ENCODE measurements at regions not wholly inside any gene's neighbourhood (a gene's known extent, or its start where the extent isn't known, plus 50 kb on each side); places are given as distances from the start of the nearest gene placed in this dataset.
A peak's percentile ranks its signal among the peaks of the same experiment; 100 is the strongest.

DNA sequence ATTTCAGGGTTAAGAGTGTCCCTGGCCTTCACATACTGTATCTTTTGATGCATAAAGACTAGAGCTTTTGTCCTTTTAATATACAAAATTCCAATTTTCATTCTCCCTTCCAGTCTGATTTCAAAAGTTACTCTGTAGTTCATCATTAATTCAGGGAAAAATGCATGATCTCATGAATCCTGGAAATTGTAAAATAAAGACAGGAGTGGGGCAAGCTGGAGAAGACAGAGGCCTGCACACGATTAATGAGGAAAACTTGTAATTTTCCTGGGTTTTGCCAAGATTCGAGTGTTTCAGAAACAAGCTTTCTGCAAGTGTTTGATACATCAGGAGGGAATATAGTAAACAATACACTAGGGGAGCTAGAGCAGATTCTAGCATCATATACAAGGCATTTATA is 947.9 kb downstream of the FAT4 start:
- DNase-seq, result no peak

DNA sequence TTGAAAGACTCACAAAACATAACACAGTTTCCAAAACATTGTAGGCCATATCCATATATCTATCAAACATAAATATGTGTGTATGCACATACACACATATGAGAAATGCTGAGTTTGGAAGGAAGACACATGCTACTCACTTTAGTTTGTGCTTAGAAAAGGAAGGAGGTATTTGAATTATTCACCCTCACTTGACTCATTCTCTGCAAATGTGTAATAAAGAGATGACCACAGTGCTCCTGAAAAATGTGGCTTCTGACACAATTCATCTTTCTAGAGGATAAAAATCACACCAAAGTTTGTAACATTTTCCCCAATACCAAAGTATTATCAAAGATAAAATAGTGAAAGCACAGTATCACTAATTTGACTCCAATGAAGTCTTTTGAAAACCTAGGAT is 950.1 kb downstream of the FAT4 start:
- peak; percentile 63 for DNase-seq

DNA sequence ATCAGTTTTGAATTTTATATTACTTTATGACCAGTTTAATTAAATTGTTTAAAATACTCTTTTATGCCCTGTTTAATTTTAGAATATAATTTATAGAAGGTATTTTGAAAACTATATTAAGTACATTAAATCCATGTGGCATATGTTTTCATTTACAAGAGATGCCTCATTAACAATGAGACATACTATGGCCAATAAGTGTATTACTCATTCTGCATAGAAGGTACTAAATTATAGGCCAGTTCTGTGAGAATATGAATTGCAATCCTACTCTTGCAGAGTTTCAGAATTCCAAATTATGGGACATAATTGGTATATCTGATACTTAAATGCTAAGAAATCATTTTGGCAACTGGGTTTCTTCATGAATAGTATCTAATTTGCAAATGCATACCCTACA is 951.1 kb downstream of the FAT4 start:
- DNase-seq, result no peak

DNA sequence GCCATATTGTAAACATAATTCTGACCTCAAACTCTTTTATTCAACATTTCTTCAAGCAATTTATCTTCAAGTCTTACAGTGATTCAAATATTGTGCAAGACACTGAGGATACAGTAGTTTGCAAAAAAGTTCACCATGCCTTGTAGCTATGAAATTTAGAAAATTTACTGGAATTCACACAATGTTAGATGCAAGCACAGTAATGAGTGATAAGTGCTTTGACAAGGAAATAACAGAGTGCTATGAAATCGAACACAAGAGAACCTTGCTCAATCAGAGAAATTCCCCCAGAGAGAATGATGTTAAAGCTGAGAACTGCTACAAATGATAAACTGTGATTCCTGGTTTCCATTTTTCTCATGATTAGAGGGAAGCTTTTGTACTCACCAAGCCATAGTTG is 952.9 kb downstream of the FAT4 start:
- peak; percentile 19 for DNase-seq

DNA sequence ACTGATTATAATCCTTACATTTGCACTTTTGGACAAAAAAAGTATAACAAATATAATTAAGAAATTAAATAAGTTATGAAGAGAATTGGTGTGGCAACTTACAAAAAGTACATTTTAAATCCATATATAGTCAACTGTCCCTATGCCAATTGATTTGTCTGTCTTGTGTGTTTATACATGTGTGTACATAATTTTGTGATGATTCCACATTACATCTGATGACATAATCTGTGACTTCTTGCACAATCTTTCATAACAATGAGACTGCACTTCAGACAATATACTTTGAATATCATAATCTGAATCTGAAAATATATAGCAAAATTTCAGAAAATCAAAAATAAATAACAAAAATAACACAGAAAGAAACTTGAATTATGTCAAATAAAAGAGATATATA is 953.4 kb downstream of the FAT4 start:
- DNase-seq, result peak; percentile 42

DNA sequence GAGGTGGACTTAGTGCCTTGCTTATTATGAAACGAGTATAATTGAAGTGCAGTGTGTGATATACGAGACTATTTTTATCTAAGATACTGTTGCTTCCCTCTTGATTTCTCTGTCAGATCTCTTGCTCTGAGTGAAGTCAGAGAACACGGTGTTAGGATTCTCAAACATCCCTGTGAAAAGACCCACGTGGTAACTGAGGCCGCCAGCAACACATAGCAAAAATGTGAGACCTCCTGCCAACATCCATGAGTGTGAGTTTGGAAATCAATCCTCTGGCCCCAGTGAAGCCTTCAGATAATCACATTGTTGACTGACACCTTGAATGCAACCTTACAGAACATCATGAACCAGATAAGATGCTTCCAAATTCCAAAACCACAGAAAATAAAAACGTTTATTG is 954.4 kb downstream of the FAT4 start:
- no peak for DNase-seq

DNA sequence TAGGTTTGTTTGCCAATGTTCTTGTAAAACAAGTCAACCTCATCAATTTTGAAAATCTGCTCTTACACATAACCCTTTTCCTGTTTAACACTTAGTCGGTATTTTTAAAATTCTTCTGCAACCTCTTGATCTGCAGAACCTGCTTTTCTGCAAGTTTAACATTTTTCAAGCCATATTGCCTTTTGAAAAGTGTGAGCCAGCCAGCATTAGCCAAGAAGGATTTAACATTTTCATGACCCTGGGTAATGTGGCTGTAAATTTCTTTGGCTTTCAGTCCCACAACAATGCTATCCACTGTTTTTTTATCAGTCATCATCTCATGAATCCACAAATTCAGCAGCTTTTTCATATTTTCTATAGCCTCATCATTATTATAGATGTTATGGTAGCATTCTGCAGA is 956.5 kb downstream of the FAT4 start:
- no peak for DNase-seq

DNA sequence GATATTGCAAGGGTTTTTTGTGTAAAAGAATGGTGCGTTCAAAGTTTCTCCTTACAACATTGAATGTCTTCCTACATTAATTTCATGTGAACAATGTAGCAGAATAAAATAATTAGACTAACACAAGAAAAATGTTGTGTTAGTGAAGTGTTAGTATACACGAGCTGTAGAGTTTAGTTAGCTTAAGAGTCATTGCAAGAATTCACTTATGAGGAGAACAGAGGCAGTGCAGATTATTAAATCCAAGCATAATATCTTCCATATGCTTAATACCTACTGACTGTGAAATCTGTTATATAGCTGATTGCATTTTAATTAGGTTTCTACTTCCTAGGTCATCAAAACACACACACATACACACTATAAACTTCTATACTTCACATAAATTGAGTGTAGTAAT is 959.0 kb downstream of the FAT4 start:
- no peak for DNase-seq

DNA sequence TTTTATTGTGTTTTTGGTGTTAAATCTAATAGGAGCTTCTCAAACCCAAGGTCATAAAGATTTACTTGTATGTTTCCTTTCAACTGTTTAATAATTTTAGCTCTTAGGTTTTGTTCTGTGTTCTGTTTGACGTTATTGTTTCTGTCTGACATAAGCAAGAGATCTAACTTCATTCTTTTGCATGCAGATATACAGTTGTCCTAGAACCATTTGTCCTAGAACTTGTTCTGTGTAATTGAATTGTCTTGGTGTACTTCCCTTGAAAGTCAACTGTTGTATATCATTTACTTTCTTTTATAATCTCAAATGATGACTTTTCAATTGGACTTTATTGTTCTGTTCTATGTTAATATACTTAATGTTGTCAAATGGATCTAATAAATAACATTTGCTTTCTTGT is 977.1 kb downstream of the FAT4 start:
- no peak for DNase-seq

DNA sequence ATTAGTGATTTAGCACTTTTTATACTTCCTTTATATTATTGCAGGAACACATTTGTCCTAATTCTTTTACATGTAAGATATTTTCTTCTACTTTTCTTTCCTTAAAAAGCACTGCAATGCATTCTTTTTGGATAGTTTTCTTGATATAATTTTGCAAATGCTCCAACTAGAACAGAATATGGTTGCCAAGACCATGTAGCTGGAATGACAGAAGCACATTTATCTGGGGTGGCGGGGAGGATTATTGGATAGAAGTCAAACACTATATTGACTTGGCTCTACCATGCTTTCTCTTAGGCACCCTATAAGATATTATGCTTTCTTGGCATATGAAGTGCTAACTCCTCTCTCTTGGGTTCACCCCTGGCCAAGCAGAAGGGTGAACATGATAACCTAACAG is 983.5 kb downstream of the FAT4 start:
- DNase-seq, result no peak

DNA sequence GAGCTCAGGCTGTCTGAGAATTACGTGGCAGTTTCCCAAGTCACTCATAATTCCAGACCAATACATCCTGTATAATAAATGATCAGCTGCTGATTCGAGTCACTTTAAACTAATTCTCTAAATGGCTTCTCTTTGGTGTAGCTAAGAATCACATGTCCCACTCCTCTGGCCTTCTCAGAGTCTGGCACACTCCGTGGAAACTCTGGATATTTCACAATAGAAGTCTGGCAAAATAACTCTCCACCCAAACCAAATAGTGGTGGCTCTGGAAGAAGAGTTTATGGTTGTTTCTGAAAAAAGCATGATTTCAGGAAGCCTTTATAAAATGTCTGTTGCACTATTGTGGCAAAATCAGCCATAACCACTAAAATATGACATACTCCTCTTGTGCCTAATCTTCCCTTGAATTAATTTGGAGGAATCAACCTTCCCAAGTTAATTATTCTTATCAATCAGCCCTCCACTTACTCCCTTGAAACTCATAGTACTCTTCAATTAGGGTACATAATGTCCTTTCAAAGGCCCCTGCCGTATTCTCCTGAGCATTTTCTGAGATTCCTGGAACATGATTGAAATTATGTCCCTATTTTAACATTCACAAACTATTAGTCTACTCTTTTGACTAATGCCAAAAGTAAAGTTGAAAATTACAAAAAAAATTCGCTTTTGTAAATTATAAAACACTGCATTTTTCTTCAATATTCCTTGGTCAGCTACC is 991.6 kb downstream of the FAT4 start:
- no peak for DNase-seq

DNA sequence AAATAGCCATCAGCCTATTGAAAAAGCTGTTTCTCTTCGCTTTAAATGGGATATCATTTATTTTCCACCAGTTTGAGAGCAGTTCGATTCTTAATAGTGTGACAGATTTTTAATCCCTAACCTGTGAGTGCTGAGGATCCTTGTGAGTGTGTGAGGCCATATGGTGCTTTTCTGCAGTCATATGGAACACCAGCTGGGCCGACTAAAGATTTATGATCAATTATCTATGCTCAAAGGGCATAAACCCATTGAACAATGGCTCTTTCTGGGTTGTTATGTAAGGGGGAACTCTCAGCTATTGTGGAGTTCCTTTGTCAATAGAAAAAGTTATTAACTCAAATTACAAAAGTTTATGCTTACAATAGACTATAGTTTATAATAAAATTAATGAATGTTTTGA is 1003.6 kb downstream of the FAT4 start:
- DNase-seq, result no peak

DNA sequence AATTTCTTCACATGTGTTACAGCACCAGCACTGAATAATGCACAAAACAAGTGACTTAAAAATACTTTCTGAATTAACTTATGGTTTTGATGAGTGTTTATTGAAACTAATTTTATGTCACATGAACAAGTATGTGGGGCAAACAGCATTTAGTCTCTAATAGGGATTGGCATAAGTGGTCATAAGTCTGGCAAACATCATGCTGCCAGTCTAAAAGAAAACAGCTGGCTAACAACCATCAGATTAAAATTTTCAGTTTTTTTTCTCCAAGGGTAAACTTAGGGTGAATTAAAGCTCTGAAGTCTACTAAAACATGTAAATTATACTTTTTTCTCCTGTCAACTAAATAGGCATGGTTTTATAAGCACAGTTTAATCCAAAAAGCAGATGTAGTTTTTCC is 1014.2 kb downstream of the FAT4 start:
- no peak for DNase-seq

DNA sequence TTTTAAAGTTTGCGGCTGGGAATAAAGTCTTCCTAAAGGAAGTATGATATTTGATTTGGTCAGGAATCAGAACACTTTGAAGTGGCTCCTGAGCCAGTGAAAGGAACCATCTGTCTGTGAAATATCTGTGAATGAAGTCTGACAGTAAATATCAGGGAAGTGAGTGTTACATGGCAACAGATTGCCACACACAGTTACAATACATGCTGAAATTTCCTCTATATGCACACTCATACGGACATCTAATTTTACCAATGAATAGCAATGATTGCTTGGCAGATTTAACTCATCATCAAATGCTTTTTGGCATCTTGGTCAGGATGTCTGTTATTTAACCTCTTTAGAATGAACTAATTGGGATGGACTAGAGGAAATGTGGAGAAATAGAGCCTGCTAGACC is 1023.8 kb downstream of the FAT4 start:
- DNase-seq, result no peak

DNA sequence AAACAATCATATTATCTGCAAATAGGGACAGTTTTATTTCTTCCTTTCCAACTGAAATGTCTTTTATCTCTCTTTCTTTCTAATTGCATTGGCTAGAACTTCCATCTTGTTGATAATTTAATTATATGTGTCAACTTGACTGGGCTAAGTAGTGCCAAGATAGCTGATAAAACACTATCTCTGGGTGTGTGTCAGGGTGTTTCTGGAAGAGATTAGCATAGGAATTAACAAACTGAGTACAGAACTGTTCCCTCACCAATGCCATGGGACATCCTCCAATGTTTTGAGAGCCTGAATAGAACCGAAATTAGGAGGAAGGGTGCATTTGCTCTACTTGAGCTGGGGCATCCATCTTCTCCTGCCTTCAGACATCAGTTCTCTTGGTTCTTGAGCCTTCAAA is 1027.2 kb downstream of the FAT4 start:
- no peak for DNase-seq

DNA sequence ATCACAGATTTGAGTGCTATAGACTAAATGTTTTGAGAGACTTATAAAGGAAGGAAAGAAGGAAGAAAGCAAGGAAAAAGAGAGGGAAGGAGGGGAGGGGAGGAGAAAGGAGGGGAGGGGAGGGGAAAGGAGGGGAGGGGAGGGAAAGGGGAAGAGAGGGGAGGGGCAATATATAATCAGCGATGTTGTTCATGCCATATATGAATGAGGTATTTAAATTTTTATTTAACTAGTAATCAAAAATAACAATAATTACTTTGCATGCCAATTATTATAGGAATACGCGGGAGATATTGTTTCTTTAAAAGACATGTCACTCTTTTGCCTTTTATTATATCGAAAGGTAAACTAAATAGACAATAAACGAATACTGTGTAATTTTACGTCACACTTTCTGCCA is 1029.7 kb downstream of the FAT4 start:
- DNase-seq, result no peak

DNA sequence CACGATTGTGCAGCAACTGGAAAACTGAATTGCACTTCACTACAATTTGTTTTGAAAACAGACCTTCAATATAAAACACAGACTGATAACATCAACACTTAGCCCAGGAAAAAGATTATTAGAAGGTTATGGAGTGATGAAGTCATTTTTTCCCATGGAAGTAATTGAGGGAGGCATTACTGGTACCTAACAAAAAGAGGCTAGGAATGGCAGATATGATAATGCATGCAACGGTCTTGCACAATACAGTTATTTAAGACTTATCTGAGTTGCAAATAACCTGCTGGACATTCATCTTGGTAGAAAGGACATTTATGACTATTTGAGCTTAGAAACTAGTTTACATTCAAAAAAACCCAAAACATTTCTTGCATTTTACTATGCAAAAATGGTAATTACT is 1031.9 kb downstream of the FAT4 start:
- no peak for DNase-seq

DNA sequence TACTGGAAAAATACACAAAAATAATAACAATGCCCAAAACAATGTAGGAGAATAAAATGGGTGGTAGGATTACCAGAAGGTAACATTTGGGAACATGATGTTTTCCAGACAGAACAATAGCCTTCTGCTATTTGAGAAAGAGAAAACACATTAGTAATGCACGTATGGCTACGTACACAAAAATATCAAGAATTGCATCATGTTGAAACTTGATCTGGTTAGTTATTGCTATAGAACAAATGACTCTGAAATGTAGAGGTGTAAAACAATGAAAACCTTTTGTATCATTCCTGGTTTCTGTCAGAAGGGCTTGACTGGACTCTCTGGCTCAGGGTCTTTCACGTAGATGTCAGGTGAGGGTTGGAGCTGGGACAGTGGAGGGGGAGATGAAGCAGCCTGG is 1040.0 kb downstream of the FAT4 start:
- DNase-seq, result no peak

DNA sequence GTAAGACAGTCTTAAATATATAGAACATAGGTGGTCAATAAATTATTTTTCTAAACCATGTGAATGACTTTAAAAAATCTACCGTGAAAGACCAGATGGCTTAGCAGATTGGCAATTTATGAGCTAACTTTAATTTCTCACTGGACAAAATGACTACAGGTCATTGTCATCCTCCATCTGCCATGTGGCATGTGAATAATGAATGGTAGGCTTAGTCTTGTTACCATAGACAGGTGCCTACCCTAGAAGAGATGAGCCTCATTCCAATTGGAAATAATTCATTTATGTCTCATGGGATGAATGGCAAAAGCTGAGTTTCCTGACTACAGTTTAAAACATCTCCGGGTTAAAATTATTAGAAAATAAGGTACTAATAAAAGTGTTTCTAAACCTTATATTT is 1043.3 kb downstream of the FAT4 start:
- DNase-seq, result no peak

DNA sequence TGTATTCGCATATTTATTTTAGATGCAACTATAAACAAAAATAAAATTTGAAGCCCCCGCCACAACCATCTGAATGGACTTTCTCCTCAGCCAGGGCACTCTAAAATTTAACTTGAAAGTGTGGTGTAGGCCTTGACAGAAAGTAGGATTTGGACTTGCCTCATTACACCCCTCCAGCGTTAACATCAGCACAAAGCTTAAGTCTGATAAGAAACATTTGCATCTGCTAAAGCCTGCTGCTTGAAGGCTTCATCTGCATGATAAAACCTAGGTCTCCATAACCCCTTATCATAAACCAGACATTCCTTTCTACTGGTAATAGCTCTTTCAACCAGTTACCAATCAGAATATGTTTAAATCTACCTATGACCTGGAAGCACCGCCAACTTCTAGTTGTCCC is 1046.5 kb downstream of the FAT4 start:
- no peak for DNase-seq

DNA sequence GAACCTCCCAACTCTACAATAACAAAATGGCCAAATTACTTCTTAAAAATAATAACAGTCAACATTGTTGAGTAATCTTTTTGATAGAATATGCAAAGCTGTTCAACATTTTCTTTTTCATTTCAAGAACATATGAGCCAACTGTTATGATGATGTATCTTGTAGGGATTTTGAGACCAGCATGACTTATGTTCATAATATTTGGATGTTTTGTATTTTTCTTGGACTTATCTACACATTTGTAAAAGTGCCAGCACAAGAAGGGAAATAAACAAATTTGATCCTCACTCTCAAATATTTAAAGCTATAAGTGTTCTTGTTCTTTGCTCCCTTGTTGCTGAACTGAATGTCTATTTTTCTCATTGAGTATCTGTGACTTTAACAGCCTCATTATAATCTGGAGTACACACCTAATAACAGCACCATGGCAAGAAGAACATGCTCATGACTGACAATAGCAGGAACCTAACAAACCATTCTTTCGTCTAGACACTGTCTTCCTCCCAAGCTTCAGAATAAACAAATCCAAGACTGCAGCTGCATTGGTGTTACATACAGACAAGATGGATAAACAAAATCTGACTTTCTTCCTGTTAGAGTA is 1049.7 kb downstream of the FAT4 start:
- peak; percentile 1 for DNase-seq

DNA sequence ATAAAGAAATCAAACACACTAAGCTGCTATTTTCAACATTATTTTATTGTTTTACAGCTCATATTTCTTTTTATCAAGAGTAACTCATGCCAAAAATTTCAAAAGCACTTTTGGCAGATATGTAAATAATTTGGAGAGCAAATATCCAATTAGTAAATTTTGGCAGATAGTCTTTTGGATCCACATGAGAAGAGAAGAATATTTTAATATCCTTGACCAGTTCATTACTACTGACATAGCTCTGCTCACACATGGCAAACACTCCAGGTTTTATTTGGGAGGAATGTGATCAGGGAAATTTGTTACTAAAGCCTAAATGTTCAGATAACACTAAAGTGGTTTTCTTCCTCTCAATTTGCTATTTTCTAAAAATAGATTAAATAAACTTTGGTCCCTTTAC is 1054.3 kb downstream of the FAT4 start:
- DNase-seq, result no peak

DNA sequence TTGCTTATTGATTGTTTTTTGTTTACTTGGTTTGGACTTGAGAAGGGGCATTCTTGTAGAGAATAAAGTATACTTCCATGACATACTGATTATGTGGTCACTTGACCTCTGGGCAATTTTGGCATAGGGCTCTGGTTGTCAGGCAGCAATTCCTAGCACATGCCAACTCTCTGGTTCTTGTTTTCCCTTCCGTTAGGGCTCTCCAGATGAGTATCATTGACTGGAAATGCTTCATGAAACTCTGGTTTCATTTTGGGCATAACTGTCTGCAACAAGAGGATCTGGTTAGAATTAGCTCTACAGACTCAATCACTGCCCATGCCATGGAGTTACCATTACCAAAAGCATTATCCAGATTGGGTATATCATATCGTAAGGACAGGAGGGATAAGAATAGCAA is 1057.9 kb downstream of the FAT4 start:
- DNase-seq, result no peak

DNA sequence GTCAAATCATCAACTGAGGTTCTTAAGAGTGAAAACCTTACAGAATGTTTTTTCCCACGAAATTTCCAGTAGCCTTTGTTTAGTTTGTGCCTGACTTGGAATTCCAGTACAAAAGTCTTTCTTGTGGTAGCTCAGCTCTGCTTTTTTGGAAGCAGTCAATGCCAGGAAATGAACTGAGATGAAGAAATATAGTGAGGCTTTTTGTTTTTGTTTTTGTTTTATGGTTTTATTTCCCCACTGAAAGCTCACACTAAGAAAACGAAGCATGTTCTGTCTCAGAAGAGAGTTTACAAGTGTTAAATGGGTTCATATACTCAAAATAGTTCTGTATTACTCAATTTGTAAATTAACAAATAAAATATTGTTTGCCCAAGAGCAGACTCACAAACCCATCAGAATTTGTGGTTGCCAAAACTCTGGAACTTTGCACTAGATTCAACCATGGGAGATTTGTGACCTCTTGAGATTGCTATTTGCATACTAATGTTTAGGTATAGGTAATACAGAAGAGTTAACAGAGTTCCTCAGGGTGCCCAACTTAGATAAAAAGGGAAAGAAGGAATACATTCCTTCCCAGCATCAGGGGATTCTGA is 1060.8 kb downstream of the FAT4 start:
- no peak for DNase-seq

DNA sequence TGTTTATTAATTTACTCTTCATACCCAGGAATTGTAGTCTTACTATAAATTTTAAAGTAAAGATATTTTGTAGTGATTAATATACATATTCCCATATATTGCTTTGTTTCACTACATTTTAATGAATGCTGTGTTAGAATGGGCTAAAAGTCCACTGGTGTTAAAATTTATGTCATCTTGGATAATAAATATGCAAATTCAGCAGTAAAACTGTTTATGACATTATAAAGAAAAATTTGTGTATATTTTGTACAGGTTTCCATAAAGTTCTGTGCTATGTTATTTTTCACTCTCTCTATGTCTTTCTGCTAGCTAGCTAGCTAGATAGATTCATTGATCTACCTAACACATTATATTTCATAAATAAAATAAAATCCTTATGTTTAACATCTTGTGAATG is 1071.2 kb downstream of the FAT4 start:
- no peak for DNase-seq
